NCI-H1092 treated with DMSO at 0.1 percent for 48 hours (cell line): ENCODE measurements at regions not wholly inside any gene's neighbourhood (a gene's known extent, or its start where the extent isn't known, plus 50 kb on each side); places are given as distances from the start of the nearest gene placed in this dataset.

Source experiments
- DNase-seq: peaks from one replicate; lab custom pipeline; 2025; lab: John Stamatoyannopoulos, UW

DNA sequence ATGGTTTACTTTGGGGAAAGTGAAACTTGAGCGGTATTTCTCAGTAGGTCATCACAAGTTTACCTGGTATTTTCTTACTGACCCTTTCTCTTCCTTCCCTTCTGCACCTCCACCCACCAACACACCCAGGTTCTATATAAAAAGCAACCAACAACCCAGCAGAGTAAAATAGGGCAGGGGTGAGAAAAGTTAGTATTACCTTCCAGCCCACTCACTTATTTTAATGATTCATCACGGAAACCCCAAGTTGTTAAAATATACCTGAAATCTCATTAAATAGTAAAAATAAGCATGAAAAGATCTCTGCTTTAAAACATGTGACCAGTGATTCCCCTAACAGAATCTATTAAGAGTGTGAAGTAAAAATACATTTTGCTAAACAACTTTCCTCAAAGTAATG lies 306.1 kb downstream of the ZEB2 start:
- no peak for DNase-seq

DNA sequence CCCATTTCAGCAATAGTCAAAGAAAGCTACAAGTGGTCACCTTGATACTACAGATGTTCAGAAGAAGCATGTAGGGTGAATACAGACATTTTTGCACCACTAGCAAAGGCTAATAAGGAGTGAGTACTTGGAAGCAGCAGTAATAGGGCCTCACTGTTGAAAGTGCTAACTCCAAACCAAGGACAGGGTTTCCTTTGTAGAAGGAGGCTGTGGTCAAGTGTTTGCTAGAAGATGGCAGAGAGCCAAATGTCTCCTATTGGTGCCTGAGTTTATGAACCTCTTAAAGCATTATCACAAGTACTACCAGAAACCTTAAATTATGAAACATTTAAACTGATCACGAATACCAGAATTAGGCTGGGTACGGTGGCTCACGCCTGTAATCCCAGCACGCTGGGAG lies 308.1 kb downstream of the ZEB2 start:
- no peak for DNase-seq

DNA sequence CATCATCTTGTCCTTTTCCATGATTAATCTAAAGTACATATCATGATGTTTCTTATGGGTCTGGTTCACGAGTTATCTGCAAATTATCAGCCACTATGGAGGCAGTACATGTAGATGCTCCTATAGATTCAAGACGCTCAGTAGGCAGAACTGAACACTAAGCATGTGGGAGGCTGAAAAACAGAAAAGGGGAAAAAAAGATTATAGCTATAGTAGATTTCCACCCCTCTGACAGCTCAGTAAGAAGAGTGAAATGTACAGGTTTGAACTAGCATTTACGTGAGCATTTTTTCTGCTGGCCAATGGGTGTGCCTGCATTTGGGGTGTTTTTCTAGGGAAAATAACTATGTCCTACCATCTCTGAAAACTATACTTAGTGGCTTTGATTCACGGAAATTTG lies 308.9 kb downstream of the ZEB2 start:
- DNase-seq = no peak

DNA sequence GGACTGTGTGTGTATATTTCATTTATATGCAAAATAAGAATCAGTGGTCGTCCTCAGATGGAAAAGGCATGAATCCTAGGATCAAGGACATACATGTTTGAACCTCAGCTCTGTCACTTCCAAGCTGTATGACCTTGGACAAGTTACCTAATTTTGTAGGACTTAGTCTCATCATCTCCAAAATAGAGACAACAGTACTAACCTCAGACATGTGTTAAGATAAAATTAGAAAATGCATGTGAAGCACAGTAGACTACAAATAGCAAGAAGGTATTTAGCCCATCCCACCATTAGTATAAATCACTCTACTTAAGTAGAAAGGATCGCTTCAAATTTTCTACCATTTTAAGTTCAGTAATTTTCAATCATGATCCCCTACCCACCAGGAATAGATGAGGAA lies 309.8 kb downstream of the ZEB2 start:
- DNase-seq = no peak

DNA sequence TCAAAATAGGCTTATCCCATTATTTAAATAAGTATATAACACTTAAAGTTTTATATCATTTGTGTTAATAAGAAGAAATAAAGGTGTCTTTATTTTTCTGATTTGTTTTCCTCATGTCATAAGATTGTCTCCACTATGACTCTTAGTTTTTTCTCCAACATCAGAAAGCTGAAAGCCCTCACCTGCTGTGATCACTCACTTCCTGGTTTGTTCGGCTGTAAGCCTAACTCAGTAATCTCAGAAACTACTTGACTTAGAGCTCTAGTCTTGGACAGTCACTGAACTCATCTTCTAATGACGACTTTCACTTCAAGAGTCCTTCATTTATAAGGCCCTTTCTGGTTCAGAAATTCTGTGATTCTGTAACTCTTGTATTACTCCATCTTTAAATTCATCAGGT lies 311.0 kb downstream of the ZEB2 start:
- DNase-seq = no peak

DNA sequence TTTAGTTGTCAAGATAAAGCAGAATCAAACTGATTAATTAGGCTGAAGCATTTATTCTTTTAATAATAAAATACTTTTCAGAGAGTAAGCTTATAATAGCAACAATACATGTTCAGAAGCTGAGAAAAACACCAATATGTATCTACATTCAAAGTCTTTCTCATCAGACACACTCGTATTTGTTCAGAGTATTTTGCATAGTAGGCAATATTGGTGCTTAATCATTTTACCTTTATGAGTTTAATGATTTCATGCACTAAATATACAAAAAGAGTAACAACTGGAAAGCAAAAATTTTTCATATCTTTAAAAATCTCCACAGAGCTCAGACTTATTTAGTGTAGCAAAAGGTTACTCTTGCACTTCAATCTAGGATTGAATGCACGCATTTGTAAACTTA lies 313.9 kb downstream of the ZEB2 start:
- DNase-seq = no peak

DNA sequence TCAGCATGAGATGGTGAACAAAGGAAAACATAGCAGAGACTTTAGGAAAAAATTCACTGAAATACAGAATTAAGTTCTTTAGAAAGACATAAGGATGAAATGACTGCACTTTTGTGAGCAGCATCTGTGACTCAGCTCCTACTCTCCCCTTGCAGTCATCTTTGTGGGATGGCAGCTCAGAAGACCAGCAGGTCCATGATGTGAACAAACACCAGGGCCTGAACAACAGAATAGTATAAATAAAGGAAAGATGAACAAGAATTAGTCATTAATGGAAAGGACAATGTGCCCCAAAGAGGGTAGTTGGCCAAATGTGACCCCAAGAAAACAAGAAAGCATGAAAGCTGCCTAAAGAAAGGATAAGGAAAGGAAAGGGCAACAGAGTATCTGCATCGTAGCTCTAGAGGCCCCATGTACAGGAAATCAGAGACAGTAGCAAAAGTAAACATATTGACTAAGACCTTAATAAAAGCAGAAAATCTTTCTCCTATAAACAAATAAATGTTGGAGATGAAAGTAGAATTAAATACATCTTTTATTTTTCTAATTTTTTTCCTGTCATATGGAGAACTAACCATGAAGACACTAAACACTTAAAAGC lies 318.0 kb downstream of the ZEB2 start:
- no peak for DNase-seq

DNA sequence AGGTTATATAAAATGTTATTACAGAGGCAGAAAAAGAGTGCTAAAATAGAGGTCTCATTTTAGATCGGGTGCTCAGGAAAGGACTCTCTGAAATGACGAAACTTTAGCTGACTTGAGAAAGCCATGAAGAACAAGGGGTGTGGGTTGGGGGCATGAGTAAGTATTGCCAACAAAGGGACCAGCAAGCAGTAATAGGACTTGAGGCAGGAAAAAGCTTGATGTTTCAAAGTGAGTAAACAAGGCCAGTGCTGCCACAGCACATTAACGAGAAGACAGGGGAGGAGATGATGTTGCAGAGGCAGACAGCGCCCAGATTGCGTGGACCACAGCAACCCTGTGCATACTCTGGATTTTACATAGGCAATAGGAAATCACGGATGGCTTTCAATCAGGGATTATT lies 318.8 kb downstream of the ZEB2 start:
- no peak for DNase-seq

DNA sequence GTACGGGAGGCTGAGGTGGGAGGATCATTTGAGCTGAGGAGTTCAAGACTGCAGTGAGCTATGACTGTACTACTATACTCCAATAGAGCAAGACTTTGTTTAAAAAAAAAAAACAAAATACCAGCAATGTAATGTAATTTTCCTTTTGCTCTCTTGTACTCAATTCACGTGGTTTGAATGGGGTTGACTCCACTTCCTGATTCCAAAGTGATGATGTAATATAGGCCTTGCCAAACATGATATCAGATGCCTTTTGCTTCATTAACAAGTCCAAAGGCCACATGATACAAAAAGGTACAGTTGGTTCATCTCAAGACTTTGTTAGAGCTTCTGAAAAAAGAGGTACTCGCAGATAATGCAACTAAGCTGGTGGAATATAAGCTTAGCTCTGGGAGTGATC lies 321.8 kb downstream of the ZEB2 start:
- DNase-seq = no peak

DNA sequence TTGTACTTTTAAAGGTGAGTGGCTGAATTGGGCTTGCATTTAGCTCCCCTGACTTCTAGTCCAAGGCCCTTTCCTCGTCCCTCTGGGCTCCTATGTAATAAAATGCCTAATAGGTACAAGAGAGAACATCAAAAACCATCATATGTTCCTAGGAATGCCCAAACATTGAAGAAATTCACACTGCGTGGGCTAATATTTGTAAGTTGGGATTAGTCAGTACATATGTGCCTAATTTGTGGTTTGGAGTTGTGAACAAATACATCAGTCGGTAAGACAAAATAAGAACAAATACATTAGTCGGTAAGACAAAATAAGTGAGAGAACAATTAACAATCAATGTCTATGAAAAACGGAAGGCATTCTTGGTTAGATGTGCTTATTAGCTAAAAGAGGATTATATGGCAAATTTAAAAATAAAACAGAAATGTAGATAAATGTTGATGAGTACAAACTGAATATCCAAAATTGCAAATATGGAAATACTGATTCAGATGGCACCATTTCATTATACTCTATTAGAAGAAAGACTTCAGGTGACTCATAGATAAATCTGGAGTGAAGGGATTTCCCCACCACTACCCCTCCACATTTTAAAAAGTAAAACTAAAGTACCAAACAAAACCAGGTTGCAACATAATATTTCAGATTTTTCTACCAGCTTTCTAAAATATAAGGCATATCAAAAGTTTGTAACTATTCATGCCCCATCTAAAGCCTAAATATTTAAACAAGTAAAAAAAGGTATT lies 325.4 kb downstream of the ZEB2 start:
- DNase-seq = no peak

DNA sequence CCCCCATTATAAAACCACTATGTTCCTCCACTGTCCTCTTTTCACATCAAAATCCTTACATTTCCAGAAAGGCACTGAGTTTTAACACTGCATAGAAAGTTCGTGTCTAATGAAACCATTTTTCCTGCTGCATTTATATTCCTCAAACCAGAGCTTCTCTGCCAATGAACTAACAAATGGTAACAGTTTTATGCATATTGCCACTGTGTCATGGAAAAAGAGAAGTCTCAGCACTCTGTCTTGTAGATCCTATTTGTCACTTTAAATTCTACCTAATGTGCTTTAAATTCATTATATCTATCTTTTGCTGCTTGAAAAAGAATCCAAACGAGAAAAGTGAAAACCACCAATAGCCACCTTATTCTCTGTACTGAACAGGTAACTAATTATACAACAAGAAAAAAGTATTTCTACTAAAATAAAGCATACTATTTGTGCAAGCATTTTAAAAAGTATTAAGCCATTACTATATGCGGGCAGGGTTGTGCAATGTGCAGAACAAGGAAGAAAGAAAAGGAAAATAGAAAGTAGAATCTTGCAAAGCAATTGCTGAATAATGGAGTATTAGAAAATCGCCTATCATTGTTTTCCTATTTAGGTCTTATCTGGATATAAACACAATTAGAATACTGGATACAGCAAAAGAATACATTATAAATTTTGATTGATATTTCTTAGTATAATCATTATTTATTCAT lies 328.9 kb downstream of the ZEB2 start:
- DNase-seq = no peak

DNA sequence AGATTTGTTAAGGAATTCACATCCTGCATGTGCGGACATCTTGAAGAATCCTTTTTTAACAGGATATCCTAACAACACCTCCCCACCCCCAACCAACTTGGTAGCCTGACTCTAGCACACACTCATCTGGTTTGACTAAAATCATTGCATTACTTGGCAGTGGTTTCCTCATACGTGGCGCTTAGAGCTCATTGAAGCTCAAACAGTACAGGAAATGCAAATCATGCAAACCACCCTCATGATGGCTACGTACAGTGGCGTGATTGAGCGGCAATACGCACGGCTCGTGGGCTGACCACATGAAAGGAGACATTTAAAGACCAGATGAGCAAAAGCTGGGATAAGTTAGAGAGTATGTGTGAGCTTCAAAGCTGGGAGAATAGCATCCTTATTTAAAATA lies 336.2 kb downstream of the ZEB2 start:
- no peak for DNase-seq

DNA sequence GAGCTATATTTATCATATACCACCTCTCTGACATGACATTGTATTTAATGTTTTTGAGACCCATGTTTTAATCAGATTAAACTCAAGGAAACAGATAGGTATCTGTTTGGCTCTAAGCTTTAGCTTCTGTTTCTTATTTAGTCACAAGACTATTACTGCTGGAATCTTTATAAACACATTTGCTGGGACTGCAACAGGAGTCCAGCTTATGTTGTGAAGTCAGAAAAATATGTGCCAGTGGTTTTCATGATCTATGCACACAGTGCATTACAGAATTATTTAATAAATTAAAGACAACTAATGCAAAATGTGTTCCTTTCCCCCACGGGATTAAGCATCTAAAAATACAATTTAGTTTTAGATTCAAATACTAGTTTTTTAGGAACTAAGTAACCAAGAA lies 338.9 kb downstream of the ZEB2 start:
- no peak for DNase-seq

DNA sequence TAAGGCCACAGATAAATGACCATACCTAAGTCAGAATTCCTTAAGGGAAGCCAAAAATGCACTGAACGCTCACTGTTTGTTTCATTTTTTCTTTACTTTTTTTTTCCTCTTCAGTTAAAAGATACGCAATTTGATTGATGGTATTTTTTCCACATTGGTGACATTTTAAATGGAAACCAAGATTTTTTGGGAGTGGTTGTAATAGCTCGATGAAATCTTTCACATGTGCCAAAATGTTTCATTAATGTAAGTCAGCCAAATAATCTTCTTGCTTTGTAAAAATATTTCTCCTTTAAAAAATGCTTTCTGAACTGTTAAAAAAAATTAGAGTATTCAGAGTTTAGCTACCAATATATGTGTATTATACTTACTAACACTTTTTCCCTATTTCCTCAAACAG lies 339.8 kb downstream of the ZEB2 start:
- no peak for DNase-seq

DNA sequence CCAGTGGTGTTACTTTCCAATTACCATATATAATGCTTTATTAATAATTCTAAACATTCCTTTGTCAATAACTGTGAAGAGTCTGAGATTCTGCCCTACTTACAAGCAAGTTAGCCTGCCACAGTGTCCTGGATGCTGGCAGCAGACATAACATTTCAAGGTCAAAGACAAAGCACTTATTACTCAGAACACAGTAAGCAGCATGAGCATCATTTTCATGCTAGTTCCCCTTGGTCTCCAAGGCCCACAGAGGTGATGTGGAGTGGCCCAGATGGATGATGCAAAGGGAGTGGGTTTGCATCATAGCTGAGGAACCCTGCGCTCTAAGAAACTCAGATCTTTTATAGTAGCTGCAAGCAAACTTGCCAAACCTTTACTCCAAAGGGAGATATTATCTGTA lies 349.7 kb downstream of the ZEB2 start:
- DNase-seq = no peak

DNA sequence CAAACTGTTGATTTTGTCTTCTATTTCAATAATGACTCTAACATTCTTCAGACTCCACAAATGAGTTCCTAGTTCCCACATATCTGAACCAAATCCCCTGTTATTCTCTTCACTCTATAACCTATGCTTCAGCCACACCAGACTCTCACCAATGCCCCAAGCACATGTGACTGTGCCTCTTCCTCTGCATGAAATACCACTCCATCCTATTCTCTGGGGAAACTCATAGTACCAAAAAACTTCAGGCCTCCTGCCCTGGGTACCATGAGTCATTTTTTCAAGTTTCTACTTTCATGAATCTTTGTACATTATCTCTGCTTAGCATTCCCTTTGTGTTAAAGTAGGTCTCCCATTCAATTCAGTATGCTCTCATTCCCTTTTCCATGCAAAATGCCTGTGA lies 353.2 kb downstream of the ZEB2 start:
- DNase-seq = no peak

DNA sequence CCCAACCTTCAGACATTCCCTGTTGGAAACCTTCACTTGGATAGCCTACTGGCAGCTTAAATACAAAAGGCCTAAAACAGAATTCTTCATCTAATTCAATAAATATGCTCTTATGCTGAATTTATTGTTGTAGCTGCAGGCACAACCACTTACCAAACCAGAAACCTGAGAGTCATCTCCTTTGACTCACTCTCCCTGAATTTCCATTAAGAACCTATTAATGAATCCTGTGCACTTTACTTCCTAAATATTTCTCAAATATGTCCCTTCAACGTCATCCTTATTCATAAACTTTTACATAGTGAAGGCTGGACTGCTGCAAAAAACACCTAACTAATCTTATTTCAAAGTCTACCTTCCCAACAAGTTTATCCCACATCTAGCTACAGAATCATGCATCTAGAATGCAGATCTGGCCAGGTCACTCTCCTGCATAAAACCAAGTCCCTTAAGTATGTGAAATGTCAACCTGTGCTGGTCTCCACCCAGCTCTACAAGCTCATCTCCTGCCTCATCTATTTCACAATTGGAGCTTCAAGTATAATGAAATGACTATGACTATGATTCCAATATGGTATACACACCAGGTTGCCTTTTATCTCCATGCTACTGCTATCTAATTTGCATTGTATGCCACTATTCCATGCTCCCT lies 354.2 kb downstream of the ZEB2 start:
- no peak for DNase-seq

DNA sequence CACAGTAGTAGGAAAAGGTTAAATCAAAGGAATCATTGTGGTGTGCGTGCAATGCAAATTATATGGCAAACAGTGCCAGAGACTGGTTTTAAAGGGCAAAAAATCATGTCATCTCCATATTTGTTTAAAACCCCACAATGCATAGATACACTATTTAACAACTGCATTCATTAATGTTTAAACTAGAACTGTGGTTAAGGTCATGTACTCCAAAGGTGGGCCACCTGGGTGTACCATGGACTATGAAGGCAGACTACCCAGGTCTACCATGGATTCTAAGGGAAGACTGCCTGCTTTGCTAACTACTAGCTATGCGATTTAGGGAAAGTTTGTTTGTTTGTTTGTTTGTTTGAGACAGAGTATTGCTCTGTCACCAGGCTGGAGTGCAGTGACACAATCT lies 356.3 kb downstream of the ZEB2 start:
- DNase-seq = no peak

DNA sequence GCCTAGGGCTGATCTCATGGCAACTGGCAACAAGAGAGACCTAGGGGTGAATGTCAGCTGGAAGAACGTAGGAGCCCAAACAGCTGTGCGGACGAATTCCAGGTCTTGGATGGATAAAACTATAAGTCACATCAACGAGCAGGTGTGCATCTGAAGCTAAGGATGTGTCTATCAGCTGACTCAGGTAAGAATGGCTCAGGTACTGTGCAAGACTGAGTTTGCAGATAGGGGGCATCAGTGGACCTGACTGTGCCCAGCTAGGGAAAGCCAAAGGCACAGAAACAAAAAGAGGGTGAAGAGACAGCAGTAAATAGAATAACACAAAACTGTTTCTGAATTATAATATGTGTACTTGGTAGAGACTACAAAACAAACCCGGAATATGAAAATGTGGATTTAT lies 357.3 kb downstream of the ZEB2 start:
- DNase-seq = peak; percentile 2

DNA sequence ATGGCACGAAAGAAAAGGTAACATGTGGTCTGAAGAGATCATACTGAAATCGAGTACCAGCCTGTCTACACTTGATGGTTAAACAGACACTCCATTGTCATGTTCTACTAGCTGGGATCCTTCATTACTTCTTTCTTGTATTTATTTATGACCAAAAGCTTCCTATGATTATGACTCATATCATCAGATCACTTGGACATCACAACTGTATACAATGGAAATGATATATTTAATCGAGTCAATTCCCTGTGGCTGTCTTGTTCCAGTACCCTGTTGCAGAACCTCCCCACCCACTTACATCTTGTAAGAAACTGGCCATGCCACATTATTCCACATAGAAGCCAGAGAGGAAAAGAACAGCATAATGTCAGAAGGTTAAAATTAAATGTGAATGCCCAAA lies 358.9 kb downstream of the ZEB2 start:
- no peak for DNase-seq

DNA sequence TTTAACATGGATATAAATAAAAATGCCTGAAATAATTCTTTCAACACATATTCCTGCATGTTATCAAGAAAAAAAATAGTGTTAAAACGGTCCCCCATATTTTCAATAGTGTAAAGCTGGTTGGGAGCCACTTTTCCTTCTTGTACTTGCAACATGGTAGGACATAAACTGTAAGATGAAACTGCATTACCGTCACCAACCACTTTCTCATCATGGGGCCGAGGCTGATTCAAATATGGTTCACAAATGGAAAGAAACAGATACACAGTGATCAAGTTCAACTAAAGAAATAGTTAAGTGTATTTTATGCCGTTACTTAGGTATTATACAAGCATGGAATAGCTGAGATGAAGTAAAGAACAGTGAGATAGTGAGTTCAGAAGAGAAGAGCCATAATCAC lies 360.7 kb downstream of the ZEB2 start:
- DNase-seq = no peak

DNA sequence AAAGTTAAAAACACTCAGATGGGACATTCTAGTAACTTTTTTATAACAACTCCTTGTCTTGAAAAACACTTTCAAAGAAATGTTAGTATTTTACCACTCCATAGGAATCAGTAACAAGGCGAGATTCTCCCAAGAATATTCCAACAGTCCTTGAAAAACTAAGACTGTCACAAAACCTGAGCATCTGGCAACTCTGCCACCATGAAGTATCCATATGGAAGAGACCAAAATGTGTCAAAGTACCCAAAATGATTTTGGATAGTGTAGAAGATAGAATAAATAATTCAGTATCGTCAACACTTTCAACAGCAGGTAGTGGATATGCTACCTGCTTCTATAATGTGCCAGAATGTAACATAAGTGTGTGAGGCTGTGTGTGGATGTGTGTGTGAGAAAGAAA lies 361.8 kb downstream of the ZEB2 start:
- no peak for DNase-seq
